ENCODE measurements at regions not wholly inside any gene's neighbourhood (a gene's known extent, or its start where the extent isn't known, plus 50 kb on each side); places are given as distances from the start of the nearest gene placed in this dataset.

DNA sequence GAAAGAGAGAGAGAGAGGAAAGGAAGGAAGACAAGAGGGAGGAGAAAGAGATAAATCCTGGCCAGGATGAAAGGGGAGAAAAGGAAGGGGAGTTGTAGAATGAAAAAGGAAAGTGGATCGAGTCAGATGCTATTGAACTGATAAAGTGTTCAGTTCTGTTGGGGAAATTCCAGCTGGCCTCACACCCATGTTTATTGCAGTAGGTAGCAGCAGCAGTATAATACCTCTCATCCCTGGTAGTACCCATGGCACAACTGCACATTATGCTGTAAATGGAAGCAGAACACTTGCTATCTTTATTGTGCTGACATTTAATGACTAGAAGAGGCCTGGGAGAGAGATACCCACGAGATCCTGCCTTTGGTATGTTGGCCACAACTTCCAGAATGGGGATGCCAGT lies 178.1 kb downstream of the EVX1 start:
- Histone ChIP-seq H2AFZ (ENCODE audit: low read depth, low read length, poor library complexity, severe bottlenecking) (no peak overlapping the region), H3K4me3 (replicated peaks in 1 of 2; ENCODE audit: low read depth in 1 of 2, low read length in 2 of 2) (no peak overlapping the region), H3K4me1 (ENCODE audit: control insufficient read depth in 1 of 2, insufficient read depth in 2 of 2, low read length in 2 of 2) (peaks cover 5 to 9% of the 10 kb centered on the region in 2 experiments), H3K79me2 (ENCODE audit: insufficient read depth, low read length) (no peaks in the 10 kb centered on the region), H3K4me2 (ENCODE audit: low read length) (no peak overlapping the region), H3K9me2 (ENCODE audit: insufficient read depth) (no peaks in the 10 kb centered on the region), H3K27ac (ENCODE audit: low read depth, low read length) (no peak overlapping the region), H3K9me3 (ENCODE audit: control insufficient read depth in 1 of 2, insufficient read depth in 1 of 2, low read depth in 1 of 2, low read length in 2 of 2) (no peaks in the 10 kb centered on the region), H4K20me1 (ENCODE audit: insufficient read depth) (no peaks in the 10 kb centered on the region), H3K27me3 (ENCODE audit: insufficient read depth, low read length) (no peaks in the 10 kb centered on the region), H3K9ac (ENCODE audit: low read length) (no peak overlapping the region), H3K36me3 (ENCODE audit: control insufficient read depth in 1 of 2, insufficient read depth in 2 of 2, low read length in 2 of 2) (no peaks in the 10 kb centered on the region)
- ChIA-PET CTCF (no interaction called here), POLR2A (no interaction called here), RAD21 (ENCODE audit: low non-redundant PET in 1 of 2, low total read pairs in 2 of 2, uncharacterized antibody in 2 of 2, unreplicated experiment in 2 of 2) (no interaction called here)
- BruUV-seq (replicated peaks): no TSS peak
- no peak for DNase-seq (ENCODE audit: low read depth, low spot score)
- ATAC-seq: no peak
- intact Hi-C loops (cut with micrococcal nuclease): no loop called here
- TF ChIP-seq TCF7L2 (IDR thresholded peaks at IDR 0.05; ENCODE audit: borderline replicate concordance, extremely low read depth, insufficient read depth, insufficient read length) (no peak), RAD21 (IDR thresholded peaks at IDR 0.05; ENCODE audit: low read depth) (no peak), CBX3 (IDR thresholded peaks at IDR 0.05; ENCODE audit: low read depth) (no peak), POLR2A (IDR thresholded peaks at IDR 0.05; ENCODE audit: borderline replicate concordance, extremely low read depth, insufficient read depth, insufficient read length) (no peak), EZH2 (IDR thresholded peaks at IDR 0.05) (no peak), EGR1 (IDR thresholded peaks at IDR 0.05; ENCODE audit: low read depth) (no peak), ELF1 (IDR thresholded peaks at IDR 0.05; ENCODE audit: borderline replicate concordance, low read depth) (no peak), SIN3A (IDR thresholded peaks at IDR 0.05; ENCODE audit: low read depth) (no peak), FOSL1 (IDR thresholded peaks at IDR 0.05; ENCODE audit: low read depth) (no peak), SRF (IDR thresholded peaks at IDR 0.05; ENCODE audit: low read depth) (no peak), ZNF274 (IDR thresholded peaks at IDR 0.05; ENCODE audit: low read depth, low read length) (no peak), POLR2AphosphoS5 (IDR thresholded peaks at IDR 0.05; ENCODE audit: low read depth, low read length) (no peak), ZFX (IDR thresholded peaks at IDR 0.05) (no peak), YY1 (IDR thresholded peaks at IDR 0.05; ENCODE audit: extremely low read depth, insufficient replicate concordance, low read depth, low read length) (no peak)
- TF ChIP-seq, protein P1, sequence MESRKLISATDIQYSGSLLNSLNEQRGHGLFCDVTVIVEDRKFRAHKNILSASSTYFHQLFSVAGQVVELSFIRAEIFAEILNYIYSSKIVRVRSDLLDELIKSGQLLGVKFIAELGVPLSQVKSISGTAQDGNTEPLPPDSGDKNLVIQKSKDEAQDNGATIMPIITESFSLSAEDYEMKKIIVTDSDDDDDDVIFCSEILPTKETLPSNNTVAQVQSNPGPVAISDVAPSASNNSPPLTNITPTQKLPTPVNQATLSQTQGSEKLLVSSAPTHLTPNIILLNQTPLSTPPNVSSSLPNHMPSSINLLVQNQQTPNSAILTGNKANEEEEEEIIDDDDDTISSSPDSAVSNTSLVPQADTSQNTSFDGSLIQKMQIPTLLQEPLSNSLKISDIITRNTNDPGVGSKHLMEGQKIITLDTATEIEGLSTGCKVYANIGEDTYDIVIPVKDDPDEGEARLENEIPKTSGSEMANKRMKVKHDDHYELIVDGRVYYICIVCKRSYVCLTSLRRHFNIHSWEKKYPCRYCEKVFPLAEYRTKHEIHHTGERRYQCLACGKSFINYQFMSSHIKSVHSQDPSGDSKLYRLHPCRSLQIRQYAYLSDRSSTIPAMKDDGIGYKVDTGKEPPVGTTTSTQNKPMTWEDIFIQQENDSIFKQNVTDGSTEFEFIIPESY (IDR thresholded peaks at IDR 0.05; ENCODE audit: extremely low read depth, insufficient replicate concordance, low read length): no peak
- TF ChIP-seq, protein P2, sequence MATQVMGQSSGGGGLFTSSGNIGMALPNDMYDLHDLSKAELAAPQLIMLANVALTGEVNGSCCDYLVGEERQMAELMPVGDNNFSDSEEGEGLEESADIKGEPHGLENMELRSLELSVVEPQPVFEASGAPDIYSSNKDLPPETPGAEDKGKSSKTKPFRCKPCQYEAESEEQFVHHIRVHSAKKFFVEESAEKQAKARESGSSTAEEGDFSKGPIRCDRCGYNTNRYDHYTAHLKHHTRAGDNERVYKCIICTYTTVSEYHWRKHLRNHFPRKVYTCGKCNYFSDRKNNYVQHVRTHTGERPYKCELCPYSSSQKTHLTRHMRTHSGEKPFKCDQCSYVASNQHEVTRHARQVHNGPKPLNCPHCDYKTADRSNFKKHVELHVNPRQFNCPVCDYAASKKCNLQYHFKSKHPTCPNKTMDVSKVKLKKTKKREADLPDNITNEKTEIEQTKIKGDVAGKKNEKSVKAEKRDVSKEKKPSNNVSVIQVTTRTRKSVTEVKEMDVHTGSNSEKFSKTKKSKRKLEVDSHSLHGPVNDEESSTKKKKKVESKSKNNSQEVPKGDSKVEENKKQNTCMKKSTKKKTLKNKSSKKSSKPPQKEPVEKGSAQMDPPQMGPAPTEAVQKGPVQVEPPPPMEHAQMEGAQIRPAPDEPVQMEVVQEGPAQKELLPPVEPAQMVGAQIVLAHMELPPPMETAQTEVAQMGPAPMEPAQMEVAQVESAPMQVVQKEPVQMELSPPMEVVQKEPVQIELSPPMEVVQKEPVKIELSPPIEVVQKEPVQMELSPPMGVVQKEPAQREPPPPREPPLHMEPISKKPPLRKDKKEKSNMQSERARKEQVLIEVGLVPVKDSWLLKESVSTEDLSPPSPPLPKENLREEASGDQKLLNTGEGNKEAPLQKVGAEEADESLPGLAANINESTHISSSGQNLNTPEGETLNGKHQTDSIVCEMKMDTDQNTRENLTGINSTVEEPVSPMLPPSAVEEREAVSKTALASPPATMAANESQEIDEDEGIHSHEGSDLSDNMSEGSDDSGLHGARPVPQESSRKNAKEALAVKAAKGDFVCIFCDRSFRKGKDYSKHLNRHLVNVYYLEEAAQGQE (IDR thresholded peaks at IDR 0.05; ENCODE audit: low read depth): no peak
- TF ChIP-seq, protein P3, sequence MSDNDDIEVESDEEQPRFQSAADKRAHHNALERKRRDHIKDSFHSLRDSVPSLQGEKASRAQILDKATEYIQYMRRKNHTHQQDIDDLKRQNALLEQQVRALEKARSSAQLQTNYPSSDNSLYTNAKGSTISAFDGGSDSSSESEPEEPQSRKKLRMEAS (IDR thresholded peaks at IDR 0.05): no peak
- TF ChIP-seq, protein P4, sequence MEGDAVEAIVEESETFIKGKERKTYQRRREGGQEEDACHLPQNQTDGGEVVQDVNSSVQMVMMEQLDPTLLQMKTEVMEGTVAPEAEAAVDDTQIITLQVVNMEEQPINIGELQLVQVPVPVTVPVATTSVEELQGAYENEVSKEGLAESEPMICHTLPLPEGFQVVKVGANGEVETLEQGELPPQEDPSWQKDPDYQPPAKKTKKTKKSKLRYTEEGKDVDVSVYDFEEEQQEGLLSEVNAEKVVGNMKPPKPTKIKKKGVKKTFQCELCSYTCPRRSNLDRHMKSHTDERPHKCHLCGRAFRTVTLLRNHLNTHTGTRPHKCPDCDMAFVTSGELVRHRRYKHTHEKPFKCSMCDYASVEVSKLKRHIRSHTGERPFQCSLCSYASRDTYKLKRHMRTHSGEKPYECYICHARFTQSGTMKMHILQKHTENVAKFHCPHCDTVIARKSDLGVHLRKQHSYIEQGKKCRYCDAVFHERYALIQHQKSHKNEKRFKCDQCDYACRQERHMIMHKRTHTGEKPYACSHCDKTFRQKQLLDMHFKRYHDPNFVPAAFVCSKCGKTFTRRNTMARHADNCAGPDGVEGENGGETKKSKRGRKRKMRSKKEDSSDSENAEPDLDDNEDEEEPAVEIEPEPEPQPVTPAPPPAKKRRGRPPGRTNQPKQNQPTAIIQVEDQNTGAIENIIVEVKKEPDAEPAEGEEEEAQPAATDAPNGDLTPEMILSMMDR (IDR thresholded peaks at IDR 0.05 in 2 of 3, conservative IDR thresholded peaks at IDR 0.05 in 1 of 3; ENCODE audit: borderline replicate concordance in 1 of 3, insufficient read depth in 1 of 3, low read depth in 2 of 3, low read length in 2 of 3): no peak
